ENCODE measurements at regions not wholly inside any gene's neighbourhood (a gene's known extent, or its start where the extent isn't known, plus 50 kb on each side); places are given as distances from the start of the nearest gene placed in this dataset.

GRCh38 chr10:109529258-109529657 lies 394.1 kb downstream of the XPNPEP1 start:
- H3K4me3 ChIP-seq (ENCODE audit: low read depth, low read length), result no peak overlapping the region
- no peaks in the 10 kb centered on the region for H3K36me3 ChIP-seq (ENCODE audit: insufficient read depth, low read length)
- no peak overlapping the region for H2AFZ ChIP-seq (ENCODE audit: low read length, unreplicated experiment)
- no peaks in the 10 kb centered on the region for H3K27me3 ChIP-seq (ENCODE audit: insufficient read depth, low read length)
- H3K79me2 ChIP-seq (ENCODE audit: control insufficient read depth, insufficient read depth, low read length, unreplicated experiment), result no peaks in the 10 kb centered on the region
- H3K4me1 ChIP-seq (ENCODE audit: control insufficient read depth, insufficient read depth, low read length, unreplicated experiment), result no peaks in the 10 kb centered on the region
- H3K27ac ChIP-seq (ENCODE audit: low read depth, low read length), result no peak overlapping the region

GRCh38 chr10:109517748-109518147 lies 405.6 kb downstream of the XPNPEP1 start:
- Histone ChIP-seq H3K4me3 (ENCODE audit: low read depth, low read length) (no peak overlapping the region), H3K27ac (ENCODE audit: low read depth, low read length) (no peak overlapping the region), H3K4me1 (ENCODE audit: control insufficient read depth, insufficient read depth, low read length, unreplicated experiment) (no peaks in the 10 kb centered on the region), H2AFZ (ENCODE audit: low read length, unreplicated experiment) (no peak overlapping the region), H3K27me3 (ENCODE audit: insufficient read depth, low read length) (no peaks in the 10 kb centered on the region), H3K36me3 (ENCODE audit: insufficient read depth, low read length) (no peaks in the 10 kb centered on the region), H3K79me2 (ENCODE audit: control insufficient read depth, insufficient read depth, low read length, unreplicated experiment) (no peaks in the 10 kb centered on the region)

GRCh38 chr10:109504401-109504800 lies 418.9 kb downstream of the XPNPEP1 start:
- Histone ChIP-seq H3K27ac (ENCODE audit: low read depth, low read length) (no peak overlapping the region), H3K4me3 (ENCODE audit: low read depth, low read length) (no peak overlapping the region), H3K36me3 (ENCODE audit: insufficient read depth, low read length) (no peaks in the 10 kb centered on the region), H3K79me2 (ENCODE audit: control insufficient read depth, insufficient read depth, low read length, unreplicated experiment) (no peaks in the 10 kb centered on the region), H2AFZ (ENCODE audit: low read length, unreplicated experiment) (no peak overlapping the region), H3K27me3 (ENCODE audit: insufficient read depth, low read length) (no peaks in the 10 kb centered on the region), H3K4me1 (ENCODE audit: control insufficient read depth, insufficient read depth, low read length, unreplicated experiment) (no peaks in the 10 kb centered on the region)

GRCh38 chr10:109487691-109488090 lies 435.6 kb downstream of the XPNPEP1 start:
- Histone ChIP-seq H2AFZ (ENCODE audit: low read length, unreplicated experiment) (no peak overlapping the region), H3K4me3 (ENCODE audit: low read depth, low read length) (no peak overlapping the region), H3K27ac (ENCODE audit: low read depth, low read length) (no peak overlapping the region), H3K4me1 (ENCODE audit: control insufficient read depth, insufficient read depth, low read length, unreplicated experiment) (no peaks in the 10 kb centered on the region), H3K36me3 (ENCODE audit: insufficient read depth, low read length) (no peaks in the 10 kb centered on the region), H3K27me3 (ENCODE audit: insufficient read depth, low read length) (no peaks in the 10 kb centered on the region), H3K79me2 (ENCODE audit: control insufficient read depth, insufficient read depth, low read length, unreplicated experiment) (no peaks in the 10 kb centered on the region)

GRCh38 chr10:109480836-109481235 lies 442.5 kb downstream of the XPNPEP1 start:
- no peak overlapping the region for H2AFZ ChIP-seq (ENCODE audit: low read length, unreplicated experiment)
- no peaks in the 10 kb centered on the region for H3K27me3 ChIP-seq (ENCODE audit: insufficient read depth, low read length)
- no peaks in the 10 kb centered on the region for H3K79me2 ChIP-seq (ENCODE audit: control insufficient read depth, insufficient read depth, low read length, unreplicated experiment)
- H3K4me3 ChIP-seq (ENCODE audit: low read depth, low read length), result no peak overlapping the region
- H3K4me1 ChIP-seq (ENCODE audit: control insufficient read depth, insufficient read depth, low read length, unreplicated experiment), result no peaks in the 10 kb centered on the region
- H3K36me3 ChIP-seq (ENCODE audit: insufficient read depth, low read length), result no peaks in the 10 kb centered on the region
- H3K27ac ChIP-seq (ENCODE audit: low read depth, low read length), result no peak overlapping the region

- H3K36me3 ChIP-seq (ENCODE audit: insufficient read depth, low read length), result no peaks in the 10 kb centered on the region
- no peak overlapping the region for H3K4me3 ChIP-seq (ENCODE audit: low read depth, low read length)
- no peaks in the 10 kb centered on the region for H3K27me3 ChIP-seq (ENCODE audit: insufficient read depth, low read length)
- H3K79me2 ChIP-seq (ENCODE audit: control insufficient read depth, insufficient read depth, low read length, unreplicated experiment), result no peaks in the 10 kb centered on the region
- H3K27ac ChIP-seq (ENCODE audit: low read depth, low read length), result no peak overlapping the region
- H2AFZ ChIP-seq (ENCODE audit: low read length, unreplicated experiment), result no peak overlapping the region
- H3K4me1 ChIP-seq (ENCODE audit: control insufficient read depth, insufficient read depth, low read length, unreplicated experiment), result no peaks in the 10 kb centered on the region
Observed at GRCh38 chr10:109475711-109476421, 447.4 kb downstream of the XPNPEP1 start.

GRCh38 chr10:109474812-109475211 lies 448.5 kb downstream of the XPNPEP1 start:
- Histone ChIP-seq H3K36me3 (ENCODE audit: insufficient read depth, low read length) (no peaks in the 10 kb centered on the region), H3K4me3 (ENCODE audit: low read depth, low read length) (no peak overlapping the region), H2AFZ (ENCODE audit: low read length, unreplicated experiment) (no peak overlapping the region), H3K27ac (ENCODE audit: low read depth, low read length) (no peak overlapping the region), H3K79me2 (ENCODE audit: control insufficient read depth, insufficient read depth, low read length, unreplicated experiment) (no peaks in the 10 kb centered on the region), H3K27me3 (ENCODE audit: insufficient read depth, low read length) (no peaks in the 10 kb centered on the region), H3K4me1 (ENCODE audit: control insufficient read depth, insufficient read depth, low read length, unreplicated experiment) (no peaks in the 10 kb centered on the region)

- no peaks in the 10 kb centered on the region for H3K36me3 ChIP-seq (ENCODE audit: insufficient read depth, low read length)
- H3K27me3 ChIP-seq (ENCODE audit: insufficient read depth, low read length), result no peaks in the 10 kb centered on the region
- H3K79me2 ChIP-seq (ENCODE audit: control insufficient read depth, insufficient read depth, low read length, unreplicated experiment), result no peaks in the 10 kb centered on the region
- H3K4me3 ChIP-seq (ENCODE audit: low read depth, low read length), result no peak overlapping the region
- no peak overlapping the region for H3K27ac ChIP-seq (ENCODE audit: low read depth, low read length)
- H2AFZ ChIP-seq (ENCODE audit: low read length, unreplicated experiment), result no peak overlapping the region
- no peaks in the 10 kb centered on the region for H3K4me1 ChIP-seq (ENCODE audit: control insufficient read depth, insufficient read depth, low read length, unreplicated experiment)
Observed at GRCh38 chr10:109474261-109474660, 449.1 kb downstream of the XPNPEP1 start.

GRCh38 chr10:109467551-109467950 lies 455.8 kb downstream of the XPNPEP1 start:
- H3K27ac ChIP-seq (ENCODE audit: low read depth, low read length), result no peak overlapping the region
- H3K4me3 ChIP-seq (ENCODE audit: low read depth, low read length), result no peak overlapping the region
- no peaks in the 10 kb centered on the region for H3K79me2 ChIP-seq (ENCODE audit: control insufficient read depth, insufficient read depth, low read length, unreplicated experiment)
- H3K27me3 ChIP-seq (ENCODE audit: insufficient read depth, low read length), result no peaks in the 10 kb centered on the region
- no peak overlapping the region for H2AFZ ChIP-seq (ENCODE audit: low read length, unreplicated experiment)
- H3K36me3 ChIP-seq (ENCODE audit: insufficient read depth, low read length), result no peaks in the 10 kb centered on the region
- no peaks in the 10 kb centered on the region for H3K4me1 ChIP-seq (ENCODE audit: control insufficient read depth, insufficient read depth, low read length, unreplicated experiment)

GRCh38 chr10:109464949-109465348 lies 458.4 kb downstream of the XPNPEP1 start:
- no peak overlapping the region for H3K27ac ChIP-seq (ENCODE audit: low read depth, low read length)
- no peaks in the 10 kb centered on the region for H3K27me3 ChIP-seq (ENCODE audit: insufficient read depth, low read length)
- no peak overlapping the region for H3K4me3 ChIP-seq (ENCODE audit: low read depth, low read length)
- no peaks in the 10 kb centered on the region for H3K79me2 ChIP-seq (ENCODE audit: control insufficient read depth, insufficient read depth, low read length, unreplicated experiment)
- no peaks in the 10 kb centered on the region for H3K36me3 ChIP-seq (ENCODE audit: insufficient read depth, low read length)
- no peak overlapping the region for H2AFZ ChIP-seq (ENCODE audit: low read length, unreplicated experiment)
- H3K4me1 ChIP-seq (ENCODE audit: control insufficient read depth, insufficient read depth, low read length, unreplicated experiment), result no peaks in the 10 kb centered on the region

- no peak overlapping the region for H3K4me3 ChIP-seq (ENCODE audit: low read depth, low read length)
- H3K36me3 ChIP-seq (ENCODE audit: insufficient read depth, low read length), result no peaks in the 10 kb centered on the region
- no peak overlapping the region for H3K27ac ChIP-seq (ENCODE audit: low read depth, low read length)
- H3K4me1 ChIP-seq (ENCODE audit: control insufficient read depth, insufficient read depth, low read length, unreplicated experiment), result no peaks in the 10 kb centered on the region
- no peak overlapping the region for H2AFZ ChIP-seq (ENCODE audit: low read length, unreplicated experiment)
- peaks cover 32% of the 10 kb centered on the region for H3K27me3 ChIP-seq (ENCODE audit: insufficient read depth, low read length)
- no peaks in the 10 kb centered on the region for H3K79me2 ChIP-seq (ENCODE audit: control insufficient read depth, insufficient read depth, low read length, unreplicated experiment)
Observed at GRCh38 chr10:109457302-109457638, 466.0 kb downstream of the XPNPEP1 start.
